ENCODE measurements at regions not wholly inside any gene's neighbourhood (a gene's known extent, or its start where the extent isn't known, plus 50 kb on each side); places are given as distances from the start of the nearest gene placed in this dataset.

- POLR2A ChIA-PET (ENCODE audit: unreplicated experiment), result no interaction called here
- dilution Hi-C loops (cut with HindIII; ENCODE audit: low sequenced_read_pairs, unreplicated experiment) (no loop called here), intact Hi-C loops (cut with micrococcal nuclease) (no loop called here), in situ Hi-C loops (cut with MboI; ENCODE audit: low sequenced_read_pairs) (no loop called here)
- WGBS, 2 experiments (ENCODE audit: extremely low coverage in 2 of 2, insufficient read length in 1 of 2), result 92% methylated on average over 5 of the region's 16 CpGs; no CpG with 5 or more reads in 1 of the 2 experiments
- H3K18ac ChIP-seq (ENCODE audit: low read depth, low read length), result no peak overlapping the region
- H3K9me1 ChIP-seq (ENCODE audit: insufficient read depth, low read length), result peaks cover 7% of the 10 kb centered on the region; the same call in 1 of the 2 replicates
- H3K79me1 ChIP-seq (ENCODE audit: low read depth in 1 of 2, low read length in 2 of 2), result no peaks in the 10 kb centered on the region
- H2AFZ ChIP-seq (replicated peaks; ENCODE audit: low read length, poor library complexity), result no peak overlapping the region
- DNase-seq (no peak), ATAC-seq (ENCODE audit: low read depth) (no peak)
- no peak overlapping the region for H3K9ac ChIP-seq (ENCODE audit: low read depth, low read length)
- H3K27ac ChIP-seq (ENCODE audit: insufficient read depth, low read length), result no peak overlapping the region
- no peak overlapping the region for H2BK20ac ChIP-seq (ENCODE audit: low read depth, low read length)
- H4K5ac ChIP-seq (ENCODE audit: low read depth, low read length), result no peak overlapping the region
- H3K14ac ChIP-seq (replicated peaks; ENCODE audit: low read depth, low read length), result no peak overlapping the region
- H3K9me3 ChIP-seq (ENCODE audit: control insufficient read depth, insufficient read depth, low read length), result no peaks in the 10 kb centered on the region
- H3K23ac ChIP-seq (ENCODE audit: low read depth, low read length), result no peak overlapping the region
- H2BK15ac ChIP-seq (ENCODE audit: low read depth, low read length), result no peak overlapping the region
- no peak overlapping the region for H3K56ac ChIP-seq (ENCODE audit: extremely low read depth, insufficient read depth, low read length)
- no peak overlapping the region for H2BK5ac ChIP-seq (ENCODE audit: low read depth, low read length, poor library complexity, severe bottlenecking)
- no peak overlapping the region for H4K8ac ChIP-seq (ENCODE audit: low read depth in 2 of 2, low read length in 2 of 2)
- H2BK120ac ChIP-seq (ENCODE audit: low read depth, low read length), result no peak overlapping the region
- H3K27me3 ChIP-seq (ENCODE audit: control insufficient read depth, insufficient read depth, low read length), result peaks cover 2% of the 10 kb centered on the region; the same call in 1 of the 2 replicates
- BruUV-seq (replicated peaks), result no TSS peak
- H3K36me3 ChIP-seq (ENCODE audit: control insufficient read depth, insufficient read depth, low read length), result no peaks in the 10 kb centered on the region
- H3K4ac ChIP-seq (ENCODE audit: low read depth, low read length), result no peak overlapping the region
- no peak overlapping the region for H4K91ac ChIP-seq (ENCODE audit: insufficient read depth, low read depth, low read length)
- H4K20me1 ChIP-seq (ENCODE audit: insufficient read depth, low read length), result no peaks in the 10 kb centered on the region
- TF ChIP-seq ELK1 (IDR thresholded peaks at IDR 0.05; ENCODE audit: borderline replicate concordance, low read depth, low read length), result no peak
- no peak for TF ChIP-seq CHD1 (IDR thresholded peaks at IDR 0.05; ENCODE audit: low read depth, low read length)
- no peak for TF ChIP-seq RFX5 (IDR thresholded peaks at IDR 0.05; ENCODE audit: low read depth, low read length)
- TF ChIP-seq BHLHE40 (IDR thresholded peaks at IDR 0.05; ENCODE audit: low read depth, low read length), result no peak
- no peak for TF ChIP-seq FOS (IDR thresholded peaks at IDR 0.05; ENCODE audit: low read depth, low read length)
- TF ChIP-seq RCOR1 (IDR thresholded peaks at IDR 0.05; ENCODE audit: insufficient replicate concordance, low read length), result no peak
- no peak for TF ChIP-seq MAZ (IDR thresholded peaks at IDR 0.05; ENCODE audit: borderline replicate concordance, low read depth, low read length)
- TF ChIP-seq CEBPB (IDR thresholded peaks at IDR 0.05; ENCODE audit: low read depth, low read length), result no peak
- TF ChIP-seq NFE2L2 (IDR thresholded peaks at IDR 0.05; ENCODE audit: low read depth, low read length), result no peak
- peaks cover 7% of the 10 kb centered on the region for H3K4me1 ChIP-seq (ENCODE audit: control insufficient read depth, insufficient read depth, low read length)
- H2AK9ac ChIP-seq (replicated peaks; ENCODE audit: low read depth, low read length, poor library complexity), result no peak overlapping the region
- H3K4me3 ChIP-seq (ENCODE audit: insufficient read depth, low read depth, low read length), result no peak overlapping the region
- CTCF ChIA-PET, result no interaction called here
- no peak overlapping the region for H2AK5ac ChIP-seq (ENCODE audit: low read depth, low read length)
- no peak overlapping the region for H3K4me2 ChIP-seq (ENCODE audit: low read depth, low read length)
Observed at GRCh38 chr5:173793648-173794548, 94.3 kb upstream of the CPEB4 start.
